SK-N-SH (cell line): ENCODE measurements at regions not wholly inside any gene's neighbourhood (a gene's known extent, or its start where the extent isn't known, plus 50 kb on each side); places are given as distances from the start of the nearest gene placed in this dataset.

Source experiments
- CTCF ChIA-PET: fragments of 300-600, 350-600 bp; formaldehyde crosslinking; extraction: SDS; loops from one replicate; lab custom pipeline; 2021; lab: Yijun Ruan, JAX
- POLR2A ChIA-PET: fragments of 350-600 bp; sonication (Branson Sonifier 250); formaldehyde crosslinking; extraction: SDS; loops from one replicate; lab custom pipeline; 2020; ENCODE audit warnings: antibody characterized with exemption, inconsistent platforms; lab: Yijun Ruan, JAX
- DNase-seq: peaks from one replicate; pipeline ENCODE4 v3.0.0; 2012
- H2AFZ ChIP-seq: fragments of 200-600 bp; sonication (generic); 2 replicates; pipeline ENCODE4 v1.8.1; 2016; ENCODE audit warnings: antibody characterized with exemption, mild to moderate bottlenecking, low read depth
- H3F3A ChIP-seq: fragments of 200-600 bp; sonication (generic); replicated peaks from 2 replicates; pipeline ENCODE3; 2016; ENCODE audit warnings: antibody characterized with exemption, mild to moderate bottlenecking; ENCODE audit not compliant: insufficient read depth
- H3K27ac ChIP-seq, 2 experiments: fragments of 200-500 bp in 1 of 2; fragments of 200-600 bp in 1 of 2; sonication (Bioruptor generic) in 1 of 2; sonication (generic), shearing (Covaris generic) in 1 of 2; 2 replicates each; pipeline versions ENCODE4 v1.5.1 to v1.6.1; 2014 to 2016; ENCODE audit warnings: low read depth in 2 of 2, inconsistent platforms in 1 of 2, low read length in 1 of 2, mild to moderate bottlenecking in 1 of 2, mixed read lengths in 1 of 2
- H3K27me3 ChIP-seq: fragments of 200-600 bp; sonication (generic), shearing (Covaris generic); 2 replicates; pipeline ENCODE4 v1.6.1; 2016; ENCODE audit warnings: mixed run types; ENCODE audit not compliant: insufficient read depth
- H3K36me3 ChIP-seq, 2 experiments: fragments of 200-500 bp in 1 of 2; fragments of 200-600 bp in 1 of 2; sonication (Bioruptor generic) in 1 of 2; sonication (generic) in 1 of 2; replicated peaks in 1 of 2; 2 replicates each; pipeline versions ENCODE3 to v1.5.1; 2014 to 2016; ENCODE audit warnings: low read length in 1 of 2, mild to moderate bottlenecking in 1 of 2; ENCODE audit not compliant: insufficient read depth in 2 of 2, control insufficient read depth in 1 of 2
- H3K4me1 ChIP-seq, 2 experiments: fragments of 200-500 bp in 1 of 2; fragments of 200-600 bp in 1 of 2; sonication (Bioruptor generic) in 1 of 2; sonication (generic), shearing (Covaris generic) in 1 of 2; 2 replicates each; pipeline versions ENCODE4 v1.5.1 to v1.6.1; 2014 to 2016; ENCODE audit warnings: low read depth in 1 of 2, low read length in 1 of 2, mixed run types in 1 of 2; ENCODE audit not compliant: insufficient read depth in 2 of 2, control insufficient read depth in 1 of 2
- H3K4me2 ChIP-seq: fragments of 200-600 bp; sonication (generic), shearing (Covaris generic); 2 replicates; pipeline ENCODE4 v1.6.1; 2017; ENCODE audit warnings: mixed run types
- H3K4me3 ChIP-seq, 2 experiments: fragments of 200-500 bp in 1 of 2; fragments of 200-600 bp in 1 of 2; sonication (Bioruptor generic) in 1 of 2; sonication (generic), shearing (Covaris generic) in 1 of 2; 2 replicates each; pipeline versions ENCODE4 v1.5.1 to v1.8.1; 2014 to 2016; ENCODE audit warnings: low read depth in 2 of 2, inconsistent platforms in 1 of 2, low read length in 1 of 2, mild to moderate bottlenecking in 1 of 2, mixed read lengths in 1 of 2, moderate library complexity in 1 of 2
- H3K79me2 ChIP-seq: fragments of 200-600 bp; sonication (generic); 2 replicates; pipeline ENCODE4 v1.8.1; 2017; ENCODE audit warnings: mild to moderate bottlenecking; ENCODE audit not compliant: insufficient read depth
- H3K9ac ChIP-seq: fragments of 200-600 bp; sonication (generic); 2 replicates; pipeline ENCODE4 v1.6.1; 2017; ENCODE audit warnings: mixed run types
- H3K9me2 ChIP-seq: fragments of 200-600 bp; sonication (generic); 2 replicates; pipeline ENCODE4 v1.6.1; 2017; ENCODE audit warnings: mixed run types
- H3K9me3 ChIP-seq: fragments of 200-600 bp; sonication (generic); 2 replicates; pipeline ENCODE4 v1.6.1; 2017; ENCODE audit warnings: mixed run types, mild to moderate bottlenecking, moderate library complexity
- H4K20me1 ChIP-seq: fragments of 200-600 bp; sonication (generic); 2 replicates; pipeline ENCODE4 v1.6.1; 2017; ENCODE audit warnings: mild to moderate bottlenecking, mixed run types; ENCODE audit not compliant: insufficient read depth
- ELF1 ChIP-seq: IDR thresholded peaks from 2 replicates; pipeline ENCODE4 v1.4.0; 2012
- EZH2phosphoT487 ChIP-seq: fragments of 200-600 bp; sonication (generic); IDR thresholded peaks from 2 replicates; pipeline ENCODE4 v1.6.1; 2017; ENCODE audit warnings: low read depth, mixed run types, mild to moderate bottlenecking, antibody characterized with exemption, moderate library complexity, borderline replicate concordance
- IRF3 ChIP-seq: fragments of 150-350 bp; IDR thresholded peaks from 2 replicates; pipeline ENCODE4 v1.6.1; 2016; ENCODE audit warnings: mild to moderate bottlenecking, low read depth, low read length
- MEF2A ChIP-seq: IDR thresholded peaks from 2 replicates; pipeline ENCODE4 v1.4.0; 2012; ENCODE audit warnings: low read depth, borderline replicate concordance
- NFIC ChIP-seq: IDR thresholded peaks from 2 replicates; pipeline ENCODE4 v1.4.0; 2012; ENCODE audit warnings: borderline replicate concordance
- NRF1 ChIP-seq: IDR thresholded peaks from 2 replicates; pipeline ENCODE4 v1.6.1; 2012; ENCODE audit warnings: low read depth, mild to moderate bottlenecking, low read length
- PBX3 ChIP-seq: IDR thresholded peaks from 2 replicates; pipeline ENCODE4; 2012
- RXRA ChIP-seq: IDR thresholded peaks from 2 replicates; pipeline ENCODE4 v1.4.0; 2012; ENCODE audit warnings: low read depth, mild to moderate bottlenecking, borderline replicate concordance
- TAF1 ChIP-seq: IDR thresholded peaks from 2 replicates; pipeline ENCODE4 v1.6.1; 2012; ENCODE audit warnings: low read depth, mild to moderate bottlenecking, low read length, moderate library complexity, borderline replicate concordance
- TCF12 ChIP-seq: IDR thresholded peaks from 2 replicates; pipeline ENCODE4 v1.4.0; 2012
- YY1 ChIP-seq: IDR thresholded peaks from 2 replicates; pipeline ENCODE4 v1.4.0; 2012; ENCODE audit warnings: low read depth, mild to moderate bottlenecking
- ZBTB33 ChIP-seq: IDR thresholded peaks from 2 replicates; pipeline ENCODE4 v1.4.0; 2012; ENCODE audit warnings: low read depth, borderline replicate concordance
- WGBS: methylation state at CpG from one replicate; pipeline ENCODE4 v1.1.6; 2017; ENCODE audit warnings: low lambda C conversion rate; 5-methylcytosine and 5-hydroxymethylcytosine counted together

- Histone ChIP-seq H3K9me2 (no peaks in the 10 kb centered on the region), H3K79me2 (no peaks in the 10 kb centered on the region), H3F3A (no peaks in the 10 kb centered on the region), H3K36me3 (no peaks in the 10 kb centered on the region), H3K4me2 (no peak overlapping the region), H3K9me3 (no peaks in the 10 kb centered on the region), H3K4me1 (no peaks in the 10 kb centered on the region), H2AFZ (no peak overlapping the region), H3K9ac (no peak overlapping the region), H3K27ac (no peak overlapping the region), H3K27me3 (no peaks in the 10 kb centered on the region), H3K4me3 (no peak overlapping the region), H4K20me1 (no peaks in the 10 kb centered on the region)
- DNase-seq, result no peak
- CTCF ChIA-PET, result no interaction called here
- TF ChIP-seq RXRA (no peak), NFIC (no peak), YY1 (no peak), PBX3 (no peak), TAF1 (no peak), TCF12 (no peak), ELF1 (no peak)
- 0% methylated on average over 5 of the region's 5 CpGs for WGBS
- POLR2A ChIA-PET, result no interaction called here
Measured at GRCh38 chr5:18920966-18921365, 1067.0 kb downstream of the CDH18 start.

GRCh38 chr5:18932081-18932480 lies 1055.9 kb downstream of the CDH18 start:
- H3F3A ChIP-seq, result no peaks in the 10 kb centered on the region
- no peak for TF ChIP-seq IRF3
- no peak for TF ChIP-seq PBX3
- TF ChIP-seq EZH2phosphoT487, result no peak
- TF ChIP-seq NRF1, result no peak
- no peak for TF ChIP-seq TCF12
- no peak for TF ChIP-seq ZBTB33
- no peak for TF ChIP-seq MEF2A
- WGBS, result 14% methylated on average over 2 of the region's 2 CpGs
- 0 out of 2 replicates have a peak, but pooled peaks cover 3% of the 10 kb centered on the region for H3K9me2 ChIP-seq
- H3K4me3 ChIP-seq, result no peak overlapping the region
- no peak overlapping the region for H3K27ac ChIP-seq
- no peaks in the 10 kb centered on the region for H3K36me3 ChIP-seq
- no peaks in the 10 kb centered on the region for H3K9me3 ChIP-seq
- POLR2A ChIA-PET, result no interaction called here
- H3K4me2 ChIP-seq, result no peak overlapping the region
- no peak for DNase-seq
- CTCF ChIA-PET, result no interaction called here
- H3K79me2 ChIP-seq, result no peaks in the 10 kb centered on the region
- H3K9ac ChIP-seq, result no peak overlapping the region
- H3K4me1 ChIP-seq, result no peaks in the 10 kb centered on the region
- H2AFZ ChIP-seq, result no peak overlapping the region
- H3K27me3 ChIP-seq, result no peaks in the 10 kb centered on the region
- no peaks in the 10 kb centered on the region for H4K20me1 ChIP-seq
